ENCODE measurements at regions not wholly inside any gene's neighbourhood (a gene's known extent, or its start where the extent isn't known, plus 50 kb on each side); places are given as distances from the start of the nearest gene placed in this dataset.

DNA sequence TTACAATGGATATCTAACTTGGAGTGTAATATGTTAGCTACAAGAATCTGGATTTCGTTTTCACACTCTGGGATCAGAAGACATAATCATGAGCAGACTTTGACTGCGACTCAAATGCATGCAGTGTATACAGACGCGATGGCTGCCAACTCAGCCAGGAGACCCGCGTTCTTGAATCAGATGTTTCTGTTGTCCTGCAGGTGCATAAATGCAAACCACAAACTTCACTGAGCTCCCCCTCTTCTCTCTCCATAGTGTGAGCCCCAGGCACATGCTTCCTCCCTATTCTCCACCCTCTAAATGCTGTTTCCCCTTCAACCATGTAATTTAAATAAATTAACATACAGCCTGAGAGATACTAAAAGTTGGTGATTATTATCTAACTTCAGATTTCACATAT, 347.9 kb downstream of the DCHS2 start:
- 84 to 85% methylated on average over 6 of the region's 6 CpGs for WGBS, 2 donors
- Histone ChIP-seq H3K9me3 (no peaks in the 10 kb centered on the region), H3K4me3 (no peak overlapping the region), H3K27me3 (no peaks in the 10 kb centered on the region), H3K4me1 (no peaks in the 10 kb centered on the region), H3K27ac (no peak overlapping the region), H3K36me3 (no peaks in the 10 kb centered on the region)
- intact Hi-C loops (cut with DNase I) = no loop called here
- DNase-seq = no peak
- TF ChIP-seq, protein P1, sequence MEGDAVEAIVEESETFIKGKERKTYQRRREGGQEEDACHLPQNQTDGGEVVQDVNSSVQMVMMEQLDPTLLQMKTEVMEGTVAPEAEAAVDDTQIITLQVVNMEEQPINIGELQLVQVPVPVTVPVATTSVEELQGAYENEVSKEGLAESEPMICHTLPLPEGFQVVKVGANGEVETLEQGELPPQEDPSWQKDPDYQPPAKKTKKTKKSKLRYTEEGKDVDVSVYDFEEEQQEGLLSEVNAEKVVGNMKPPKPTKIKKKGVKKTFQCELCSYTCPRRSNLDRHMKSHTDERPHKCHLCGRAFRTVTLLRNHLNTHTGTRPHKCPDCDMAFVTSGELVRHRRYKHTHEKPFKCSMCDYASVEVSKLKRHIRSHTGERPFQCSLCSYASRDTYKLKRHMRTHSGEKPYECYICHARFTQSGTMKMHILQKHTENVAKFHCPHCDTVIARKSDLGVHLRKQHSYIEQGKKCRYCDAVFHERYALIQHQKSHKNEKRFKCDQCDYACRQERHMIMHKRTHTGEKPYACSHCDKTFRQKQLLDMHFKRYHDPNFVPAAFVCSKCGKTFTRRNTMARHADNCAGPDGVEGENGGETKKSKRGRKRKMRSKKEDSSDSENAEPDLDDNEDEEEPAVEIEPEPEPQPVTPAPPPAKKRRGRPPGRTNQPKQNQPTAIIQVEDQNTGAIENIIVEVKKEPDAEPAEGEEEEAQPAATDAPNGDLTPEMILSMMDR (IDR thresholded peaks at IDR 0.05) = no peak

DNA sequence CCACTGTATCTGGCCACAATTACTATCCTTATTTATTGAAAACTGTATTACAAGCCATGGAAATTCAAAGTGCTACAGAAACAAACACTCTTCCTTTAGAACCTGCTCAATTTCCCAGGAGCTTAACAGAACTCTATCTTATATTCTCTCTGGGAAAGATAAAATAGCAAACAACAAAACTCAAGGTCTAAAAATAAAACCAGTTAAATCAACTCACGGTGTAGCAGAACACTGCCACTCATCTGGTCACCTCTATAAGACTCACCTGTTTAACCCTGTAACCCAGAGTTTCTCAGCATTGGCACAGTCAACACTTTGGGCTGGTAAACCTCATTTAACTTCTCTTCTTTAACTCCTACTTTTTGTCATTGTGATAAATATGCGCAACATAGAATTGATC, 348.9 kb downstream of the DCHS2 start:
- no peaks in the 10 kb centered on the region for H3K27me3 ChIP-seq
- no peaks in the 10 kb centered on the region for H3K4me1 ChIP-seq
- intact Hi-C loops (cut with DNase I) = no loop called here
- H3K36me3 ChIP-seq = no peaks in the 10 kb centered on the region
- 73 to 87% methylated on average over 2 of the region's 2 CpGs for WGBS, 2 donors
- H3K4me3 ChIP-seq = no peak overlapping the region
- no peak overlapping the region for H3K27ac ChIP-seq
- TF ChIP-seq POLR2AphosphoS5 (IDR thresholded peaks at IDR 0.05) (no peak), POLR2A (IDR thresholded peaks at IDR 0.05) (no peak), EP300 (IDR thresholded peaks at IDR 0.05) (no peak)
- TF ChIP-seq, protein P1 (IDR thresholded peaks at IDR 0.05) = no peak
- no peak for DNase-seq
- no peaks in the 10 kb centered on the region for H3K9me3 ChIP-seq

- Histone ChIP-seq H3K4me1 (no peaks in the 10 kb centered on the region), H3K4me3 (no peak overlapping the region), H3K9me3 (no peaks in the 10 kb centered on the region), H3K27me3 (no peaks in the 10 kb centered on the region), H3K36me3 (no peaks in the 10 kb centered on the region), H3K27ac (no peak overlapping the region)
- TF ChIP-seq, protein P1 (IDR thresholded peaks at IDR 0.05) = no peak
- no peak for TF ChIP-seq POLR2A (IDR thresholded peaks at IDR 0.05)
- no peak for TF ChIP-seq POLR2AphosphoS5 (IDR thresholded peaks at IDR 0.05)
- no peak for TF ChIP-seq EP300 (IDR thresholded peaks at IDR 0.05)
- intact Hi-C loops (cut with DNase I) = no loop called here
- 68 to 81% methylated on average over 3 of the region's 3 CpGs for WGBS, 2 donors
- DNase-seq = no peak
These were observed 350.7 kb downstream of the DCHS2 start for GRCh38 chr4:154140869-154141268.

DNA sequence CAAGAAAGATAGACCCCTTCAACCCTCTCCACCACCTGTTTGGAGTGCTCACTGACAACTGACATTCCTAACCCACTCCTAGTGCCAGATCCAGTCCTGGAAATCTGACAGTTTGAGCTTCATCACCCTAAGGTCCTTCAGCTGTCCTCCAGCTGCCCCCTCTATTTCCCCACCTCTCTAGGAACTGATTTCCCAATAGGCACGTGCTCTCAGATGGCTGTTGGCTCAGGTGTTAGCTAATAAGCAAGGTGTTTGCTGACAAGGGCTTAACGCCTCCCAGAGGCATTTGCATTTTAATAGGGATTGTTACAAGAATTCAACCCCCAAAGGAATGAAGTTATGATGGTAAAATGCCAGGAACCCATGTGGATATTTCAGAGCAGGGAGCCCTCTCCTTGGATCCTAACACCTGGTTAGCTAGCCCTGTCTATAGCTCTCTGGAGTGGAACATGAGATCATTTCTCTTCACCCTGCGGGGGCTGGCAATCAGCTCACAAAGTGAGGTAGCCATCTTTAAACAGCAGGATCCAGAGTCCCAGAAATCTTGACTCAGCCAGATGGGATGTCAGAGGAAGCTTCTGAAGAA, 348.5 kb upstream of the SFRP2 start:
- Histone ChIP-seq H3K9me3 (no peaks in the 10 kb centered on the region), H3K27ac (no peak overlapping the region), H3K27me3 (no peaks in the 10 kb centered on the region), H3K36me3 (no peaks in the 10 kb centered on the region), H3K4me1 (no peaks in the 10 kb centered on the region), H3K4me3 (no peak overlapping the region)
- TF ChIP-seq EP300 (IDR thresholded peaks at IDR 0.05) (no peak), POLR2A (IDR thresholded peaks at IDR 0.05) (no peak), POLR2AphosphoS5 (IDR thresholded peaks at IDR 0.05) (no peak)
- TF ChIP-seq, protein P1 (IDR thresholded peaks at IDR 0.05) = no peak
- WGBS, 2 donors = 45 to 59% methylated on average over 3 of the region's 3 CpGs
- intact Hi-C loops (cut with DNase I) = no loop called here
- DNase-seq = no peak

DNA sequence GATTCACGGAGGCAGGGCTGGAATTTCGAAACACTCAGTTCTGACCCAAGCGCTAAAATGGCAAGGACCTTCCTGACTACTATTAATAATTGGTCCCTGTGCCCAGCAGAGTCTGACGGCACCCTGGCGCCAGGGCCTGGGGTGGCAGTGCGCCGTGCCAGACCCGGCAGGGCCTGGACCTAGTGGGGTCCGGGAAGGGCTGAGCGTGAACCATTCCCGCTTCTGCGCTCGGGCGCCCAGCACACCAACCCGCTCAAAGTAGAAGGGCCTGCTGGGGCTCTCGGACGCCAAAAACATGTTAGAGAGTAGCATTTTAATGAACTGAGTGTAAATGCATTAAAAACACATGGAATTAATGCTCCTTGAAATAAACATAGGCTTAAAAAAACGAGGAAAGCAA, 346.7 kb upstream of the SFRP2 start:
- Histone ChIP-seq H3K4me3 (no peak overlapping the region), H3K4me1 (no peaks in the 10 kb centered on the region), H3K36me3 (no peaks in the 10 kb centered on the region), H3K27me3 (no peaks in the 10 kb centered on the region), H3K27ac (no peak overlapping the region), H3K9me3 (no peaks in the 10 kb centered on the region)
- TF ChIP-seq EP300 (IDR thresholded peaks at IDR 0.05) (no peak), POLR2AphosphoS5 (IDR thresholded peaks at IDR 0.05) (no peak), POLR2A (IDR thresholded peaks at IDR 0.05) (no peak)
- TF ChIP-seq, protein P1 (IDR thresholded peaks at IDR 0.05) = no peak
- intact Hi-C loops (cut with DNase I) = no loop called here
- no peak for DNase-seq
- 89 to 93% methylated on average over 18 of the region's 18 CpGs for WGBS, 2 donors

Measured in sigmoid colon (tissue), 6 donors.